Body of pancreas (tissue), 4 donors: ENCODE measurements at regions not wholly inside any gene's neighbourhood (a gene's known extent, or its start where the extent isn't known, plus 50 kb on each side); places are given as distances from the start of the nearest gene placed in this dataset.

Experiments used
- POLR2A ChIP-seq, 3 donors: fragments of 450-650 bp; IDR thresholded peaks; one replicate each; pipeline ENCODE4 v1.6.1; 2016; ENCODE audit warnings: antibody characterized with exemption in 3 of 3, mild to moderate bottlenecking in 2 of 3
- TF ChIP-seq, protein P1 (sequence below), 7 experiments: fragments of 450-650 bp in 4 of 7; fragments of 200-600 bp in 3 of 7; sonication (generic) in 3 of 7; IDR thresholded peaks; one replicate each; pipeline ENCODE4 v1.5.1; 2016 to 2019; ENCODE audit warnings: antibody characterized with exemption in 7 of 7

DNA sequence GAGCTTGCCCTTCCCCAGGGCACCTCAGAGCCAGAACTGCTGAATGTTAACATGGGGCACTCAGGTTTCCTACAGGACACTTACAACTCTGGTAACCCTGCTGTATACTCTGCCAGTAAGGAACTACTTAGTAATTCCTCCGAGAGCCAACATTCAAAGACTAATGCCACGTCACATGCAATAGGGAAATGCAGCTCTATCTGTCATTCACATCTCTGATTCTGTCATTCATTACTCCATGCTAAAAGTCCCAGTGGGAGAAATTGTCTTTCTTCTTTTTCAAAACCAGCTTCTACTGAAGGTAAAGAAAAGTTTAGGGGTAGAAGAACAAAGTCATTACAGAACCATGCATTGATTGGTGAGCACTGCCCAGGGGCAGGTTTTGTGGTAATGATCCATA is 189.2 kb downstream of the DAD1 start:
- TF ChIP-seq, protein P1, sequence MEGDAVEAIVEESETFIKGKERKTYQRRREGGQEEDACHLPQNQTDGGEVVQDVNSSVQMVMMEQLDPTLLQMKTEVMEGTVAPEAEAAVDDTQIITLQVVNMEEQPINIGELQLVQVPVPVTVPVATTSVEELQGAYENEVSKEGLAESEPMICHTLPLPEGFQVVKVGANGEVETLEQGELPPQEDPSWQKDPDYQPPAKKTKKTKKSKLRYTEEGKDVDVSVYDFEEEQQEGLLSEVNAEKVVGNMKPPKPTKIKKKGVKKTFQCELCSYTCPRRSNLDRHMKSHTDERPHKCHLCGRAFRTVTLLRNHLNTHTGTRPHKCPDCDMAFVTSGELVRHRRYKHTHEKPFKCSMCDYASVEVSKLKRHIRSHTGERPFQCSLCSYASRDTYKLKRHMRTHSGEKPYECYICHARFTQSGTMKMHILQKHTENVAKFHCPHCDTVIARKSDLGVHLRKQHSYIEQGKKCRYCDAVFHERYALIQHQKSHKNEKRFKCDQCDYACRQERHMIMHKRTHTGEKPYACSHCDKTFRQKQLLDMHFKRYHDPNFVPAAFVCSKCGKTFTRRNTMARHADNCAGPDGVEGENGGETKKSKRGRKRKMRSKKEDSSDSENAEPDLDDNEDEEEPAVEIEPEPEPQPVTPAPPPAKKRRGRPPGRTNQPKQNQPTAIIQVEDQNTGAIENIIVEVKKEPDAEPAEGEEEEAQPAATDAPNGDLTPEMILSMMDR (IDR thresholded peaks at IDR 0.05) = no peak
- TF ChIP-seq POLR2A (IDR thresholded peaks at IDR 0.05) = no peak
